RPMI7951 (cell line): ENCODE measurements at regions not wholly inside any gene's neighbourhood (a gene's known extent, or its start where the extent isn't known, plus 50 kb on each side); places are given as distances from the start of the nearest gene placed in this dataset.

Experiments
- DNase-seq: peaks from one replicate; pipeline ENCODE4 v3.0.0-alpha.2; 2012; ENCODE audit warnings: low read depth

GRCh38 chr11:35077709-35078469, 61.1 kb upstream of the CD44 start:
- peak; percentile 85 for DNase-seq

DNA sequence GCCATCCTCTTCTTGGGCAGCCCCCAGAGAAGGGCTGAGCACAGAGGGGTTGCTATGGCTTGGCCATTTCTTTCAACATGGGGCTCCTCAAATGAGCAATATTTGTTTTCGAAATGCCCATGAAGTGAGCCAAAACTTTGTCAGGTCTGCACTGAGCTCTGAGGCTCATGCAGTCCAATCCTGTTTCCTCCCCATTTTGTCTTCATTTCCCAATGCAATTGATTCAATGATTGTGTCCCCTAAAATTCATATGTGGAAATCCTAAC, 60.6 kb upstream of the CD44 start:
- DNase-seq = no peak

- DNase-seq = no peak
These were observed 59.4 kb upstream of the CD44 start for GRCh38 chr11:35079611-35080010.

GRCh38 chr11:35082321-35083180, 56.4 kb upstream of the CD44 start:
- peak; percentile 91 for DNase-seq

DNA sequence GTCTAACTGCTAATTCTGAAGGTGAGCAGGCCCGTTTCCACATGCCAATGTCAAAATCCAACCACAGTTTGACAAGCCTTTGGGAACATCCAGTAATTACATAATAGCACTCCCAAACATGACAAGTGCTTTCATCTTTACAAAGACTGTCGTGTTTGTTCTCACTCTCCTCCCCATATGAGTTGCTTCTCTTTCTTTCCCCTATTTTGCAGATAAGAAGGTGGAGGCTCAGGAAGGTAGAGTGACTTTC, 55.9 kb upstream of the CD44 start:
- no peak for DNase-seq

GRCh38 chr11:35083431-35084238, 55.3 kb upstream of the CD44 start:
- DNase-seq = peak; percentile 98

DNA sequence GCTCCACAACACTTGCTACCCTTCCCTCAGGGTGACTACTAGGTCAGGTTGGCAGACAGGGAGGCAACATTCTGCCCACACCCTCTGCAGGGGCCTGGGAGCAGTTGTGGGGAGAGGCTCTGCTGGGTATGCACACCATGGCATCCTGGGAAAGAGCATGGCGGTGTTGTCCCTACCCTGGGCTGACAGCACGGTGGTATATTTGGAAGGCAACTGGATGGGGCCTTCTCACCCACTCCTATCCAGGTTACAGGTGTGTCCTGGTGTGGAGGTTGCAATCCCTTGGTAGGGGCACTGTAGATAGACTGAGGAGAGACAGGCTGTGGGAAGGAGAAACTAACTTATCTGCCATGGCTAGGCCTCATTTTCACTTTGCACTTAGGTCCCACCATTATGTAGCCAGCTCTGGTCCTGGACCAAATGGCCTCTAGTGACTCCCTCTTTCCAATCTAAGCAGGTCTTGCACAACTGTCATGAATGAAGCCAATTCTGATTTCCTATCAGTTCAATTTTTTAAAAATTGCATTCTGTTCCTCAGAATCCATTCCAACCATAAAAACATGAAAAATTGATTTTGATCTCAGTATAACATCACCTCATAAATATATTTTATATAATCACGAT, 54.0 kb upstream of the CD44 start:
- no peak for DNase-seq

- DNase-seq = no peak
These were observed 53.3 kb upstream of the CD44 start for GRCh38 chr11:35085531-35086165.

DNA sequence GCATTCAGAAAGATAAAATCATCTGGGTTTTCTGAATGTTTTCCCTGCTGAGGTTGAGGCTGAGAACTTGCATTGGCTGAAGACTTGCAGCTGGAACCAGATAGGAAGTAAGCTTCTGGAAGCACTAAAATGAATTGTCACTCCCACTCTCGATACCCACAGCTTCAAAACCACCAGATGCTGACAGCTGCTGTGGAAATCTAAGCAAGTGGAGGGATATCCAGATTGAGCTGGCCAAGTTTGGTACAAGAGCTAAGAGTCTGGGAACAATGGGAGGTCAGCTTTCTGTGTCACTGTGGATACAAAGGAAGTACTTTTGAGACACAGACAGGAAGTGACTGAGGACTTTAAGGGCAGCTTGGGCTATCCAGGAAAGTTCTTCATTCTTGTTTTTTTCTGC, 51.3 kb upstream of the CD44 start:
- DNase-seq = peak; percentile 90

- no peak for DNase-seq
These were observed 50.7 kb upstream of the CD44 start for GRCh38 chr11:35088226-35088625.

- peak; percentile 73 for DNase-seq
These were observed 50.3 kb upstream of the CD44 start for GRCh38 chr11:35088676-35089075.
